ENCODE measurements at regions not wholly inside any gene's neighbourhood (a gene's known extent, or its start where the extent isn't known, plus 50 kb on each side); places are given as distances from the start of the nearest gene placed in this dataset.

DNA sequence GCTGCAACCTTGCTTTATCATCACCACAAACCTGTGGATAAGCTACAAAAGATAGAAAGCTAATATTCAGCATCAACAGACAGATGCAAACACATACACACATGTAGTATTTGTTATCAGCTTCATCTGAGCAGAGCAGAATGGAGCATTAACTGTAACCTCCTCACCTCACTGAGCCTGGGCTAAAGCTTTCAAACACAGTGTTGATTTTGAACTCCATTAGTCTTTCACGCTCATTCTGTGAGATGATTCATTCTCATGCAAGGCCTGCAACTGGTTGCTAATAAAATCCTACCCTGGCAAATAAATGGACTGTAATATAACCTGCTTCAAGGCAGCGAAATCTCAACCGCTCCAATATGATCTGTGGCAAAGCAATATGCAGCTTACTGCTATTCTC, 1360.6 kb upstream of the ACO1 start:
- no peak overlapping the region for H3K4me2 ChIP-seq (ENCODE audit: insufficient read depth, insufficient read length, low read length)
- no peak overlapping the region for H3K27ac Mint-ChIP-seq

More for the DNA sequence above, 1360.6 kb upstream of the ACO1 start:
- no peaks in the 10 kb centered on the region for H3K36me3 Mint-ChIP-seq (ENCODE audit: insufficient read depth in 1 of 3, low read depth in 3 of 3)
- Histone ChIP-seq H2BK12ac (ENCODE audit: insufficient read length, low read depth, low read length) (no peak overlapping the region), H3K56ac (ENCODE audit: insufficient read length, low read depth, low read length) (no peak overlapping the region), H3K79me1 (ENCODE audit: insufficient read depth, low read depth, low read length, poor library complexity, severe bottlenecking) (no peaks in the 10 kb centered on the region), H2AFZ (ENCODE audit: low read length) (no peak overlapping the region), H4K20me1 (ENCODE audit: control insufficient read depth, insufficient read depth, insufficient read length) (no peaks in the 10 kb centered on the region), H3K23ac (ENCODE audit: insufficient read length, low read depth, low read length) (no peak overlapping the region), H3K14ac (ENCODE audit: insufficient read depth, low read length) (no peak overlapping the region), H2AK5ac (ENCODE audit: insufficient read length, low read length) (no peak overlapping the region), H3K9me3 (ENCODE audit: control insufficient read depth, low read depth, low read length) (no peaks in the 10 kb centered on the region), H3K27me3 (ENCODE audit: insufficient read depth, low read length) (no peaks in the 10 kb centered on the region), H3K4me1 (ENCODE audit: insufficient read depth, low read length) (no peaks in the 10 kb centered on the region; the same call in 1 of the 2 replicates), H2BK20ac (ENCODE audit: low read depth, low read length, poor library complexity, severe bottlenecking) (no peak overlapping the region), H2BK5ac (ENCODE audit: insufficient read length, low read length) (no peak overlapping the region), H3K9ac (ENCODE audit: extremely low read depth, insufficient read length, low read length) (no peak overlapping the region), H3K18ac (ENCODE audit: insufficient read length, low read depth, low read length) (no peak overlapping the region), H3K27ac (ENCODE audit: insufficient read length, low read depth, low read length) (no peak overlapping the region), H3K23me2 (ENCODE audit: insufficient read length, low read depth, low read length, poor library complexity, severe bottlenecking) (no peaks in the 10 kb centered on the region), H3K79me2 (ENCODE audit: insufficient read depth, low read length) (no peaks in the 10 kb centered on the region), H4K91ac (ENCODE audit: insufficient read length, low read depth, low read length) (no peak overlapping the region), H4K5ac (ENCODE audit: insufficient read length, low read depth, low read length) (no peak overlapping the region), H2BK15ac (ENCODE audit: low read depth, low read length) (no peak overlapping the region), H3K4ac (ENCODE audit: low read depth, low read length) (no peak overlapping the region), H2BK120ac (ENCODE audit: low read depth, low read length, poor library complexity, severe bottlenecking) (no peak overlapping the region), H3T11ph (ENCODE audit: low read length) (no peak overlapping the region), H4K8ac (replicated peaks; ENCODE audit: insufficient read length, low read depth, low read length) (no peak overlapping the region)
- no peak overlapping the region for H3K4me3 Mint-ChIP-seq
- H3K9me3 Mint-ChIP-seq, result no peaks in the 10 kb centered on the region
- H3K4me1 Mint-ChIP-seq, result peaks cover 6 to 7% of the 10 kb centered on the region in 2 experiments
- WGBS (ENCODE audit: extremely low coverage, insufficient read length, low lambda C conversion rate), result no CpG with 5 or more reads among the region's 3 CpGs
- TF ChIP-seq, protein P1, sequence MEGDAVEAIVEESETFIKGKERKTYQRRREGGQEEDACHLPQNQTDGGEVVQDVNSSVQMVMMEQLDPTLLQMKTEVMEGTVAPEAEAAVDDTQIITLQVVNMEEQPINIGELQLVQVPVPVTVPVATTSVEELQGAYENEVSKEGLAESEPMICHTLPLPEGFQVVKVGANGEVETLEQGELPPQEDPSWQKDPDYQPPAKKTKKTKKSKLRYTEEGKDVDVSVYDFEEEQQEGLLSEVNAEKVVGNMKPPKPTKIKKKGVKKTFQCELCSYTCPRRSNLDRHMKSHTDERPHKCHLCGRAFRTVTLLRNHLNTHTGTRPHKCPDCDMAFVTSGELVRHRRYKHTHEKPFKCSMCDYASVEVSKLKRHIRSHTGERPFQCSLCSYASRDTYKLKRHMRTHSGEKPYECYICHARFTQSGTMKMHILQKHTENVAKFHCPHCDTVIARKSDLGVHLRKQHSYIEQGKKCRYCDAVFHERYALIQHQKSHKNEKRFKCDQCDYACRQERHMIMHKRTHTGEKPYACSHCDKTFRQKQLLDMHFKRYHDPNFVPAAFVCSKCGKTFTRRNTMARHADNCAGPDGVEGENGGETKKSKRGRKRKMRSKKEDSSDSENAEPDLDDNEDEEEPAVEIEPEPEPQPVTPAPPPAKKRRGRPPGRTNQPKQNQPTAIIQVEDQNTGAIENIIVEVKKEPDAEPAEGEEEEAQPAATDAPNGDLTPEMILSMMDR (conservative IDR thresholded peaks at IDR 0.05), result no peak
- no peak for DNase-seq
- no peaks in the 10 kb centered on the region for H3K27me3 Mint-ChIP-seq (ENCODE audit: low read depth)

Data from H9 (cell line).